Astrocyte of the spinal cord (primary cell): ENCODE measurements at regions not wholly inside any gene's neighbourhood (a gene's known extent, or its start where the extent isn't known, plus 50 kb on each side); places are given as distances from the start of the nearest gene placed in this dataset.
A peak's percentile ranks its signal among the peaks of the same experiment; 100 is the strongest.

Experiments
- DNase-seq: peaks from one replicate; pipeline ENCODE4 v3.0.0; 2011; ENCODE audit warnings: low read depth, low spot score
- H3K4me3 ChIP-seq: 2 replicates; pipeline ENCODE4 v1.5.1; 2011; ENCODE audit warnings: low read depth, mild to moderate bottlenecking, low read length, moderate library complexity
- in situ Hi-C: cut with HindIII; loops from 2 replicates; pipeline ENCODE4 v1.10.0; 2017; ENCODE audit warnings: low sequenced_read_pairs
- TF ChIP-seq, protein P1 (sequence below): IDR thresholded peaks from 2 replicates; pipeline ENCODE4 v1.5.1; 2012; ENCODE audit warnings: low read depth, mild to moderate bottlenecking, low read length, inconsistent platforms

DNA sequence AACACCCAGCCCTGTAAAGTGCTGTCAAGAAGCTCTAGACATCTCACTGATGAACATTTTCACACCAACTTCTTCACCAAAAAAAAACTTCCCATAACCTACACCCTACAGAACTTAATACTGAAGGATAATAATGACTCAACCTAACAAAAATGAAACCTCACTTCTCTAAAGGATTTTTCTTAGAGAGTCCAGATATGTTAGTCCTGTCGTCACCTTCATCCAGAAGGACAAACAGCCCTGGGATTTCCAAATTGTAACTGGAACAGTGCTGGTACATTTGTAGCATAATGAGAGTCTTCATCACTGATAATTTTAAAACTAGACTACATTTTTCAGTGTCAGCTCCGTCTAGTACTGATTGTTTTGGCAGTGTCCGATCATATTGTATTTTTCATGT is 528.6 kb upstream of the CELF2 start:
- in situ Hi-C loops: no loop called here
- no peak overlapping the region for H3K4me3 ChIP-seq
- no peak for DNase-seq
- TF ChIP-seq, protein P1, sequence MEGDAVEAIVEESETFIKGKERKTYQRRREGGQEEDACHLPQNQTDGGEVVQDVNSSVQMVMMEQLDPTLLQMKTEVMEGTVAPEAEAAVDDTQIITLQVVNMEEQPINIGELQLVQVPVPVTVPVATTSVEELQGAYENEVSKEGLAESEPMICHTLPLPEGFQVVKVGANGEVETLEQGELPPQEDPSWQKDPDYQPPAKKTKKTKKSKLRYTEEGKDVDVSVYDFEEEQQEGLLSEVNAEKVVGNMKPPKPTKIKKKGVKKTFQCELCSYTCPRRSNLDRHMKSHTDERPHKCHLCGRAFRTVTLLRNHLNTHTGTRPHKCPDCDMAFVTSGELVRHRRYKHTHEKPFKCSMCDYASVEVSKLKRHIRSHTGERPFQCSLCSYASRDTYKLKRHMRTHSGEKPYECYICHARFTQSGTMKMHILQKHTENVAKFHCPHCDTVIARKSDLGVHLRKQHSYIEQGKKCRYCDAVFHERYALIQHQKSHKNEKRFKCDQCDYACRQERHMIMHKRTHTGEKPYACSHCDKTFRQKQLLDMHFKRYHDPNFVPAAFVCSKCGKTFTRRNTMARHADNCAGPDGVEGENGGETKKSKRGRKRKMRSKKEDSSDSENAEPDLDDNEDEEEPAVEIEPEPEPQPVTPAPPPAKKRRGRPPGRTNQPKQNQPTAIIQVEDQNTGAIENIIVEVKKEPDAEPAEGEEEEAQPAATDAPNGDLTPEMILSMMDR: no peak

DNA sequence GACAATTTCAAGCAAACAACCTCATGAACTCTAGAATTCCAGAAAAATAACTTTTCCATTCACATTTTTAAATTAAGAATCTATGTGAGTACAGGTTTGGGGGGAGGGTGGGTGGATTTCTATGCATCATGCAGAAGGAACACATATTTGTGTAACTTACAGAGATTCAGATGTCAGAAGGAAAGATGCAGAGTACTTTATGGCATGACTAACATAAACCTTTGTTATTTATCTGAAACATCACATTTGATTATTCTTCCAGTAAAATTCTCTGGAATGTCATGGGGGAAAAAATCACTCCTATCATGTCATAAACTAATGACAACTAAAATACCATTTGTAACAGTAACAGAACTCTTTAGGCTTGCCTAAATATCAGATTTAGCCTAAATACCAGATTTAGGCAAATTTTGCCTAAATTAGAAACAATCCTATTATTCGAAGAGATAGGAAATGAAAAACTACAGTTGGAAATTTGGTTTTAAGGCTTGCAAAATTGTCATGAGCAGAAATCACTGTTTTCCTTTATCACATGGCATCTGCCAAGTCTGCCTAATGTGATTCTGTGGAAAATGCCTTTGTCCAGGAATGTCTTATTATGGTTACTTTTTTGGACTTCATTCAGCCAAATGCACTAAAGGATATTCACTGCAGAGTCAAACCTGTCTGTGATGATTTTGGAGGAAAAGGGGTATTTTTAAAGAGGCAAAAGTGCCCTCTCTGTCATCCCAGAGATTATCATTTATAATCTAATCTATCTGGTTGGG is 527.7 kb upstream of the CELF2 start:
- TF ChIP-seq, protein P1: no peak
- peak; percentile 18 for DNase-seq
- H3K4me3 ChIP-seq: no peak overlapping the region
- in situ Hi-C loops: no loop called here

DNA sequence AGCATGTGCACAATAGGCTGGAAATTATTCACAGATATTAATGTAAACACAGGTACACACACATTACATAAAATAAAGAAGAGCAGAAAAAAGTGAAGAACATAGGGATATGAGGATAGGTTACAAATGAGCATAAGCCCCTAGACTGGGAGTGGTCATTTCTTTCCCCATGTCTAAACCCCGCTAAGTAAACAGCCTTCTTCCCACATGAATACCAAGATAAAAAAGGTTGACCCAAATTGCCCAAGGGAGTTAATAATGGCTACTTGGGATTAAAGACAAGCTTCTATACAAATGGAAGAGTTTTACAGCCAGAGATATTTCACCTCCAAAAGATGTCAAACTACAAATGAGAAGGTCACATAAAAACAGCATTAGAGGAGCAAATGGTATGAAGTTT is 527.1 kb upstream of the CELF2 start:
- no peak overlapping the region for H3K4me3 ChIP-seq
- TF ChIP-seq, protein P1: no peak
- no peak for DNase-seq
- in situ Hi-C loops: no loop called here

DNA sequence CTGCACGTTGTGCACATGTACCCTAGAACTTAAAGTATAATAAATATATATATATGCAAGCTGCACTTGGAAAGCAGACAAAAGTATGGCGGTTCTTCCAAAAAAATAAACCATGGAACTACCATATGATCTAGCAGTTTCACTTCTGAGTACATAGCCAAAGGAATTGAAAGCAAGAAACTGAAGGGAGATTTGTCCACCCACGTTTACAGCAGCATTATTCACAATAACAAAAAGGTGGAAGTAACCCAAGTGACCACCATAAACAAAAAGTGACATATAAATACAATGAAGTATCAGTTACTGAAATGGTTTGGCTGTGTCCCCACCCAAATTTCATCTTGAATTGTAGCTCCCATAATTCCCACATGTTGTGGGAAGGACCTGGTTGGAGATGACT is 525.3 kb upstream of the CELF2 start:
- in situ Hi-C loops: no loop called here
- no peak for DNase-seq
- TF ChIP-seq, protein P1: no peak
- no peak overlapping the region for H3K4me3 ChIP-seq

DNA sequence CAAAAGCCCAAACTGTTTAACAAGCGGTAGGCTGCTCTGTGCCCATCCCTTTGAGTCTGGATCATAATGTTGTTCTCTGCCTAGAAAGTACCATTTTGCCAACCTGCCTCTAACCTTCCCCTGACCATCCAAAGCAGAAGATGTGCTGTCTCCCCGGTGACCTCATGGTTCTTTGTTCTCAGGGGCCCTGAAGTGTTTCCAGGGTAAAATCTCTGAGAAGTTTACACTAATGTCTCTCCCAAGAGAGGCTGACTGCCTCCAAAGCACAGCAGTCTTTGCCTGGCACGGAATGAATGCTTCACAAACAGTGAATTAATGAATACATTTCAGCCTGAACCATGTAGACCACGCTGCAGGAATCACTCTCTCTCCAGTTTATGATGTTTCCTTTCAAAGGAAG is 523.8 kb upstream of the CELF2 start:
- no peak overlapping the region for H3K4me3 ChIP-seq
- TF ChIP-seq, protein P1: no peak
- DNase-seq: no peak
- in situ Hi-C loops: no loop called here

DNA sequence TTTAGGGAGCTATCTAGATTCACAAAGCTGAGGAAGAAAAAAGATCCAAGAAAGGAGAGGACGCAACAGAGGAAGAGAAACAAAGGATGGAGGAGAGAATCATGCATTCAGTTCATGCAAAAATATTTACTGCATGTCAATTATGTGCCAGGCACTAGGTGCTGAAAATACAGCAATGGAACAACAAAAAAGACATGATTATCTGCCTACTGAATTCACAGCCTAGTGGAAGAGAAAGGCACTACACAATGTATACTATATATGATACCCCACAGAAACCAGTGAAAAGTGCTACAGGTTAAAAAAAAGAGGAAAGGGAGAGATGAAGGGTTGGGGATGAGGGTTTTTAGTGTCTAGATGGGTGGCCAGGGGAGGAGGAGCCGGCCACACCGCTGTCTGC is 520.4 kb upstream of the CELF2 start:
- DNase-seq: no peak
- in situ Hi-C loops: no loop called here
- TF ChIP-seq, protein P1: no peak
- no peak overlapping the region for H3K4me3 ChIP-seq
